Stimulated activated CD8-positive, alpha-beta memory T cell treated with anti-CD3 and anti-CD28 coated beads, Interleukin-4, amount 100 ng/mL, for 48 hours (primary cell): ENCODE measurements at regions not wholly inside any gene's neighbourhood (a gene's known extent, or its start where the extent isn't known, plus 50 kb on each side); places are given as distances from the start of the nearest gene placed in this dataset.
"Not testable (repeated sequence)": the region's sequence is repeated elsewhere in the genome, so short reads cannot be mapped to it uniquely, and the experiment has no call there.

Experiments
- DNase-seq: peaks from one replicate; pipeline ENCODE4 v3.0.0-alpha.2; 2020

GRCh38 chr6:15758631-15759215 lies 95.9 kb upstream of the DTNBP1 start:
- no peak for DNase-seq

GRCh38 chr6:15755526-15755925 lies 92.7 kb upstream of the DTNBP1 start:
- DNase-seq = no peak

GRCh38 chr6:15754706-15755079 lies 91.9 kb upstream of the DTNBP1 start:
- DNase-seq = no peak

- no peak for DNase-seq
Observed at GRCh38 chr6:15754035-15754705, 91.3 kb upstream of the DTNBP1 start.

- DNase-seq = no peak
Observed at GRCh38 chr6:15752820-15753219, 90.0 kb upstream of the DTNBP1 start.

GRCh38 chr6:15751721-15752350 lies 89.0 kb upstream of the DTNBP1 start:
- DNase-seq = no peak

- no peak for DNase-seq
Observed at GRCh38 chr6:15748341-15748740, 85.5 kb upstream of the DTNBP1 start.

GRCh38 chr6:15747354-15747883 lies 84.6 kb upstream of the DTNBP1 start:
- DNase-seq = no peak

GRCh38 chr6:15745781-15746180 lies 83.0 kb upstream of the DTNBP1 start:
- DNase-seq = no peak

GRCh38 chr6:15744818-15745402 lies 82.1 kb upstream of the DTNBP1 start:
- no peak for DNase-seq

GRCh38 chr6:15742013-15742412 lies 79.2 kb upstream of the DTNBP1 start:
- DNase-seq = not testable (repeated sequence)

GRCh38 chr6:15741405-15741804 lies 78.6 kb upstream of the DTNBP1 start:
- DNase-seq = no peak

GRCh38 chr6:15739867-15740266 lies 77.0 kb upstream of the DTNBP1 start:
- no peak for DNase-seq

GRCh38 chr6:15739353-15739752 lies 76.5 kb upstream of the DTNBP1 start:
- DNase-seq = no peak

GRCh38 chr6:15738195-15738594 lies 75.4 kb upstream of the DTNBP1 start:
- not testable (repeated sequence) for DNase-seq

GRCh38 chr6:15736297-15736696 lies 73.5 kb upstream of the DTNBP1 start:
- no peak for DNase-seq

GRCh38 chr6:15735567-15736265 lies 72.9 kb upstream of the DTNBP1 start:
- no peak for DNase-seq

- DNase-seq = no peak
Observed at GRCh38 chr6:15734118-15734897, 71.5 kb upstream of the DTNBP1 start.

GRCh38 chr6:15730922-15731321 lies 68.1 kb upstream of the DTNBP1 start:
- no peak for DNase-seq

GRCh38 chr6:15730442-15730841 lies 67.6 kb upstream of the DTNBP1 start:
- DNase-seq = no peak

- no peak for DNase-seq
Observed at GRCh38 chr6:15722731-15723130, 59.9 kb upstream of the DTNBP1 start.

GRCh38 chr6:15716889-15717288 lies 54.1 kb upstream of the DTNBP1 start:
- no peak for DNase-seq
